ENCODE measurements at regions not wholly inside any gene's neighbourhood (a gene's known extent, or its start where the extent isn't known, plus 50 kb on each side); places are given as distances from the start of the nearest gene placed in this dataset.

DNA sequence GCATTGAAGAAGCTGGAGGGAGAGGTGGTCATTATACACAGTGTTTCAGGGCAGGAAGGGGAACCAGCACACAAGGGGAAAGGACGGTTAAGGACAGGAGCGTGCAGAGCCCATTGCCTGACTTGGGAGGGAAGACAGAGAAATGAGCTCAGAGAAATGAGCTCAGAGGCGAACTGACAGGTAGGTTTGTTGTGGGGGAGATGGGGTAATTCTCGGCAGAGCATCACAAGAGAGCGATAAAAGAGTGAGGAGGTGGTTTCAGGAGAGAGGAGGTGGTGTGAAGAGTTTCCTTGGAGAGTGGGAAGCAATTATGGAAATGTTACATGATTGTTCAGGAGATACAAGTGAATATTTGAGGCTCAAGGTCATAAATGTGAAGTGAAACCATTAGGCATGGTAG, 61.0 kb downstream of the MRGPRX1 start:
- WGBS (ENCODE audit: extremely low coverage, insufficient coverage, low lambda C conversion rate), result no CpG with 5 or more reads among the region's 5 CpGs
- Histone ChIP-seq H3K27ac (ENCODE audit: low read depth, low read length) (no peak overlapping the region), H4K8ac (ENCODE audit: low read depth, low read length) (no peak overlapping the region), H2BK5ac (ENCODE audit: low read length) (no peak overlapping the region), H3K18ac (ENCODE audit: low read length) (no peak overlapping the region), H3K4me1 (ENCODE audit: control insufficient read depth, low read depth, low read length) (peaks cover 4% of the 10 kb centered on the region), H3K27me3 (ENCODE audit: insufficient read depth, low read length, poor library complexity) (no peaks in the 10 kb centered on the region), H3K4ac (ENCODE audit: low read depth, low read length) (no peak overlapping the region), H4K5ac (ENCODE audit: low read length) (no peak overlapping the region), H3K4me2 (ENCODE audit: low read length) (no peak overlapping the region), H3K56ac (ENCODE audit: low read length) (no peak overlapping the region), H3K23ac (ENCODE audit: low read length) (no peak overlapping the region), H3K9ac (ENCODE audit: low read length) (no peak overlapping the region), H2BK120ac (ENCODE audit: low read depth, low read length) (no peak overlapping the region), H3K36me3 (ENCODE audit: control insufficient read depth, insufficient read depth, low read length) (no peaks in the 10 kb centered on the region), H2BK15ac (replicated peaks; ENCODE audit: low read depth) (no peak overlapping the region), H3K79me1 (ENCODE audit: low read length) (no peaks in the 10 kb centered on the region), H2AK5ac (ENCODE audit: low read length) (no peak overlapping the region), H3K4me3 (ENCODE audit: low read length) (no peak overlapping the region), H3K79me2 (ENCODE audit: control insufficient read depth, insufficient read depth, low read length) (no peaks in the 10 kb centered on the region)
- no peak for DNase-seq

DNA sequence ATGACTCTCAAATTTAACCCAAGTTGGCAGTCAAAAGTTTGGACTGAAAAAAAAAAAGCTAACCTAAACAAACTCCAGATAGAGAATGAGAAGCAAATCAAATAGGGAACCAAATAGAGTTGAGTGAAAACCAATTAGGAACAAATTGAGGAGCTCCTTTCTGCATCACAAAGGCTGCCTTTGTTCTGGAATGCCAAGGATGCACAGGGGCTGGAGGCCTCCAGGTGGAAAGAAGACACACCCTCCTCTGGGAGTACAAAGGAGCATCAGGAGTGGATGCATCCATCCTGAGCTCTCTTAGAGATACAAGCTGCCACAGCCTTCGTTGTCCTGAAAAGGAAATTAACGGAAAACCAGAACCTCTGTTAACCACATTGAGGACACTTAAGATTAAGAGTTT, 73.3 kb downstream of the MRGPRX1 start:
- Histone ChIP-seq H3K36me3 (ENCODE audit: control insufficient read depth, insufficient read depth, low read length) (no peaks in the 10 kb centered on the region), H3K23ac (ENCODE audit: low read length) (no peak overlapping the region), H2BK120ac (ENCODE audit: low read depth, low read length) (no peak overlapping the region), H3K4me1 (ENCODE audit: control insufficient read depth, low read depth, low read length) (no peaks in the 10 kb centered on the region), H3K27me3 (ENCODE audit: insufficient read depth, low read length, poor library complexity) (no peaks in the 10 kb centered on the region), H3K4me3 (ENCODE audit: low read length) (no peak overlapping the region), H2BK5ac (ENCODE audit: low read length) (no peak overlapping the region), H2AK5ac (ENCODE audit: low read length) (no peak overlapping the region), H4K5ac (ENCODE audit: low read length) (no peak overlapping the region), H3K4me2 (ENCODE audit: low read length) (no peak overlapping the region), H3K27ac (ENCODE audit: low read depth, low read length) (no peak overlapping the region), H2BK15ac (replicated peaks; ENCODE audit: low read depth) (no peak overlapping the region), H3K79me2 (ENCODE audit: control insufficient read depth, insufficient read depth, low read length) (no peaks in the 10 kb centered on the region), H3K18ac (ENCODE audit: low read length) (no peak overlapping the region), H3K4ac (ENCODE audit: low read depth, low read length) (no peak overlapping the region), H3K9ac (ENCODE audit: low read length) (no peak overlapping the region), H4K8ac (ENCODE audit: low read depth, low read length) (no peak overlapping the region), H3K79me1 (ENCODE audit: low read length) (no peaks in the 10 kb centered on the region), H3K56ac (ENCODE audit: low read length) (no peak overlapping the region)
- WGBS (ENCODE audit: extremely low coverage, insufficient coverage, low lambda C conversion rate), result no CpG with 5 or more reads among the region's 2 CpGs
- peak; percentile 78 for DNase-seq

- H3K18ac ChIP-seq (ENCODE audit: low read length), result no peak overlapping the region
- H3K79me1 ChIP-seq (ENCODE audit: low read length), result no peaks in the 10 kb centered on the region
- no peak for DNase-seq
- H3K79me2 ChIP-seq (ENCODE audit: control insufficient read depth, insufficient read depth, low read length), result no peaks in the 10 kb centered on the region
- no peak overlapping the region for H2AK5ac ChIP-seq (ENCODE audit: low read length)
- no peak overlapping the region for H2BK5ac ChIP-seq (ENCODE audit: low read length)
- no peaks in the 10 kb centered on the region for H3K4me1 ChIP-seq (ENCODE audit: control insufficient read depth, low read depth, low read length)
- H3K4ac ChIP-seq (ENCODE audit: low read depth, low read length), result no peak overlapping the region
- no peaks in the 10 kb centered on the region for H3K27me3 ChIP-seq (ENCODE audit: insufficient read depth, low read length, poor library complexity)
- no peak overlapping the region for H4K8ac ChIP-seq (ENCODE audit: low read depth, low read length)
- no peak overlapping the region for H3K9ac ChIP-seq (ENCODE audit: low read length)
- H3K27ac ChIP-seq (ENCODE audit: low read depth, low read length), result no peak overlapping the region
- H3K56ac ChIP-seq (ENCODE audit: low read length), result no peak overlapping the region
- no peak overlapping the region for H2BK15ac ChIP-seq (replicated peaks; ENCODE audit: low read depth)
- H3K4me3 ChIP-seq (ENCODE audit: low read length), result no peak overlapping the region
- H2BK120ac ChIP-seq (ENCODE audit: low read depth, low read length), result no peak overlapping the region
- H3K4me2 ChIP-seq (ENCODE audit: low read length), result no peak overlapping the region
- WGBS (ENCODE audit: extremely low coverage, insufficient coverage, low lambda C conversion rate), result no CpG with 5 or more reads among the region's 3 CpGs
- H3K36me3 ChIP-seq (ENCODE audit: control insufficient read depth, insufficient read depth, low read length), result no peaks in the 10 kb centered on the region
- H4K5ac ChIP-seq (ENCODE audit: low read length), result no peak overlapping the region
- no peak overlapping the region for H3K23ac ChIP-seq (ENCODE audit: low read length)
Observed at GRCh38 chr11:18865261-18865660, 73.7 kb upstream of the PTPN5 start.

GRCh38 chr11:18853086-18853720, 61.6 kb upstream of the PTPN5 start:
- no peak overlapping the region for H3K9ac ChIP-seq (ENCODE audit: low read length)
- no peak overlapping the region for H3K27ac ChIP-seq (ENCODE audit: low read depth, low read length)
- no peaks in the 10 kb centered on the region for H3K79me1 ChIP-seq (ENCODE audit: low read length)
- no peak overlapping the region for H3K4ac ChIP-seq (ENCODE audit: low read depth, low read length)
- H3K79me2 ChIP-seq (ENCODE audit: control insufficient read depth, insufficient read depth, low read length), result no peaks in the 10 kb centered on the region
- DNase-seq, result peak; percentile 80
- no peak overlapping the region for H3K56ac ChIP-seq (ENCODE audit: low read length)
- no peak overlapping the region for H2AK5ac ChIP-seq (ENCODE audit: low read length)
- H2BK5ac ChIP-seq (ENCODE audit: low read length), result no peak overlapping the region
- no peaks in the 10 kb centered on the region for H3K4me1 ChIP-seq (ENCODE audit: control insufficient read depth, low read depth, low read length)
- H3K4me2 ChIP-seq (ENCODE audit: low read length), result no peak overlapping the region
- H3K27me3 ChIP-seq (ENCODE audit: insufficient read depth, low read length, poor library complexity), result no peaks in the 10 kb centered on the region
- no peak overlapping the region for H4K8ac ChIP-seq (ENCODE audit: low read depth, low read length)
- no peak overlapping the region for H3K23ac ChIP-seq (ENCODE audit: low read length)
- no peak overlapping the region for H2BK120ac ChIP-seq (ENCODE audit: low read depth, low read length)
- H3K4me3 ChIP-seq (ENCODE audit: low read length), result no peak overlapping the region
- H3K36me3 ChIP-seq (ENCODE audit: control insufficient read depth, insufficient read depth, low read length), result no peaks in the 10 kb centered on the region
- no peak overlapping the region for H2BK15ac ChIP-seq (replicated peaks; ENCODE audit: low read depth)
- H3K18ac ChIP-seq (ENCODE audit: low read length), result no peak overlapping the region
- no CpG with 5 or more reads among the region's 5 CpGs for WGBS (ENCODE audit: extremely low coverage, insufficient coverage, low lambda C conversion rate)
- no peak overlapping the region for H4K5ac ChIP-seq (ENCODE audit: low read length)

DNA sequence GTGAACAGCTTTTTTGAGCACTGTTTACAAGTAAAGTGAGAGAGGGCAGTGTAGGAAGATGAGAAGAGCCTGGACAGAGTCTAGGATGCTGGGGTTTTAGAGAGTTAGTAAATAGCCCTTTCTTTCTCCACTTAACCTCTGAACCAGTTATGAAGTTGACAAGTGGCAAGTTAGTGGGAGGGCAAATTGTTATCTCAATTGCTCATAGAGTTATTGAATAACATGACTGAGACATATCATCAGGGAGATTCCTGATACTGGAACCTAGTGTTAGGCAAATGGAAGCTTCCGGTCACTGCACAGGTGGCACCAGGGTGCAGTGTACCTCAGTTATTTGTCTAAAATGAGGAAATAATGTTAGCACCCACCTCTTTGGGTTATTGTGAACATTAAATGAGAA, 57.8 kb upstream of the PTPN5 start:
- H3K27ac ChIP-seq (ENCODE audit: low read depth, low read length), result no peak overlapping the region
- DNase-seq, result no peak
- no peaks in the 10 kb centered on the region for H3K4me1 ChIP-seq (ENCODE audit: control insufficient read depth, low read depth, low read length)
- H3K79me1 ChIP-seq (ENCODE audit: low read length), result no peaks in the 10 kb centered on the region
- no peak overlapping the region for H3K4me2 ChIP-seq (ENCODE audit: low read length)
- no peak overlapping the region for H3K4ac ChIP-seq (ENCODE audit: low read depth, low read length)
- H2AK5ac ChIP-seq (ENCODE audit: low read length), result no peak overlapping the region
- no peak overlapping the region for H3K4me3 ChIP-seq (ENCODE audit: low read length)
- WGBS (ENCODE audit: extremely low coverage, insufficient coverage, low lambda C conversion rate), result no CpG with 5 or more reads among the region's 1 CpG
- no peak overlapping the region for H2BK15ac ChIP-seq (replicated peaks; ENCODE audit: low read depth)
- H3K23ac ChIP-seq (ENCODE audit: low read length), result no peak overlapping the region
- no peak overlapping the region for H4K8ac ChIP-seq (ENCODE audit: low read depth, low read length)
- no peak overlapping the region for H3K9ac ChIP-seq (ENCODE audit: low read length)
- no peak overlapping the region for H2BK5ac ChIP-seq (ENCODE audit: low read length)
- H3K27me3 ChIP-seq (ENCODE audit: insufficient read depth, low read length, poor library complexity), result no peaks in the 10 kb centered on the region
- no peaks in the 10 kb centered on the region for H3K36me3 ChIP-seq (ENCODE audit: control insufficient read depth, insufficient read depth, low read length)
- no peaks in the 10 kb centered on the region for H3K79me2 ChIP-seq (ENCODE audit: control insufficient read depth, insufficient read depth, low read length)
- no peak overlapping the region for H3K18ac ChIP-seq (ENCODE audit: low read length)
- H2BK120ac ChIP-seq (ENCODE audit: low read depth, low read length), result no peak overlapping the region
- H3K56ac ChIP-seq (ENCODE audit: low read length), result no peak overlapping the region
- no peak overlapping the region for H4K5ac ChIP-seq (ENCODE audit: low read length)

GRCh38 chr11:18844753-18845367, 53.3 kb upstream of the PTPN5 start:
- no peak overlapping the region for H2BK5ac ChIP-seq (ENCODE audit: low read length)
- peak overlapping the region; percentile 74 for H2BK15ac ChIP-seq (replicated peaks; ENCODE audit: low read depth)
- no peak overlapping the region for H3K4me2 ChIP-seq (ENCODE audit: low read length)
- peak; percentile 84 for DNase-seq
- H3K18ac ChIP-seq (ENCODE audit: low read length), result no peak overlapping the region
- no peak overlapping the region for H3K4ac ChIP-seq (ENCODE audit: low read depth, low read length)
- no peak overlapping the region for H4K5ac ChIP-seq (ENCODE audit: low read length)
- no CpG with 5 or more reads among the region's 1 CpG for WGBS (ENCODE audit: extremely low coverage, insufficient coverage, low lambda C conversion rate)
- H2BK120ac ChIP-seq (ENCODE audit: low read depth, low read length), result no peak overlapping the region
- H3K4me3 ChIP-seq (ENCODE audit: low read length), result no peak overlapping the region
- H3K79me2 ChIP-seq (ENCODE audit: control insufficient read depth, insufficient read depth, low read length), result no peaks in the 10 kb centered on the region
- H3K9ac ChIP-seq (ENCODE audit: low read length), result no peak overlapping the region
- H3K79me1 ChIP-seq (ENCODE audit: low read length), result no peaks in the 10 kb centered on the region
- H3K36me3 ChIP-seq (ENCODE audit: control insufficient read depth, insufficient read depth, low read length), result no peaks in the 10 kb centered on the region
- no peak overlapping the region for H3K56ac ChIP-seq (ENCODE audit: low read length)
- H3K4me1 ChIP-seq (ENCODE audit: control insufficient read depth, low read depth, low read length), result no peaks in the 10 kb centered on the region
- no peak overlapping the region for H3K27ac ChIP-seq (ENCODE audit: low read depth, low read length)
- no peak overlapping the region for H4K8ac ChIP-seq (ENCODE audit: low read depth, low read length)
- H2AK5ac ChIP-seq (ENCODE audit: low read length), result no peak overlapping the region
- H3K23ac ChIP-seq (ENCODE audit: low read length), result no peak overlapping the region
- no peaks in the 10 kb centered on the region for H3K27me3 ChIP-seq (ENCODE audit: insufficient read depth, low read length, poor library complexity)
